ENCODE measurements at regions not wholly inside any gene's neighbourhood (a gene's known extent, or its start where the extent isn't known, plus 50 kb on each side); places are given as distances from the start of the nearest gene placed in this dataset.

DNA sequence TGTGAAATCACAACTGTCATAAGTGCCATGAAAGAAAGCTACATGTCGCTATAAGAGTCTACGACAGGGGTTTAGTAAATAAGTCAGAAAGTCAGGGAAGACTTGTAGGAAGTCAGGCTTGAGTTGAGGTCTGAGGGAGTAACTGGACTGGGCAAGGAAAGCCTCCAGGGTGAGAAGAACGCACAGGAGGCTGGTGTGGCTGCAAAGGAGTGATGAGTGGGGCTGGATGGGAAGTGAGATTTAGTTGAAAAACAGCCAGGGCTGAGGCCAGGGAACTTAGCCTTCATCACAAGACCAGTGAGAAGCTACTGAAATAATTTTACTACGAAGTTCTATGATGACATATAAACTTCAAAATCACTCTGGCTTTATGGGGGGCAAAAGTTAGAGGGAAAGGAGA lies 763.7 kb upstream of the PHF14 start:
- DNase-seq: no peak

DNA sequence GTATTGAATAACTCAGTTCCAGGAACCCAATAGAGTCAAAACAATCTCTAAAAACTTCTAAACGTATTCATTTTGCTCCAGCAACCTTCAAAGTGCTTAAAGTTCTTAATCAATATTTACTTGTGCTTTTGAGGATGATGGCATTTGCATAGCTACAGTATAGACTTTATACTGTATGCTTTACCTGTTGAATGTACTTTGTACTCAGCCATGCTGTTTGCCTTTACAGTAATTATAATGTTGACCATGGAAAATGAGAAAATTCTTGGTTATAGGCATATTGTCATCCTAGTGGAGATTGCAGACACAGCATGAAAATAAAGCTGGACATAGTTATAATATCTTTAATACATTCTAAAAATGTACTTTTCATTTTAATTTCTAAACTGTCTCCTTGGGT lies 762.7 kb upstream of the PHF14 start:
- DNase-seq: no peak

DNA sequence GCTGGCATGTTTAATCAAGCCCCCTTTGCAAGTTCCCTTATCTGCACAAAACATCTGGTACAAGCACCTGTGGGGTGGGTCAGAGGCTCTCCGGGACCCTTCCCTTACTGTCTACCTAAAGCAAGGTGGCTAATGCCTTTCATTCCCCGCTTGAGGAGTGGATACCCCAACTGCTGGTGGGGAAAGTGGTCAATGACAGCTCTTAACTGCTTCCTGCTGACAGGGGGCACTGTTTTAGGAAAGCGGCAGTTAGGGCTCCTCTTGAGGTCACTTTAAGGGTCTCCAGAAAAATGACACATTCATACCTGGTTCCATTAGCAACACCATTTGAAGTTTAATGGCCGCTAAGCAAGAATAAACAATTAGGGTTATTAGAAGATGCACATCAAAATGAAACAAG lies 761.8 kb upstream of the PHF14 start:
- no peak for DNase-seq

DNA sequence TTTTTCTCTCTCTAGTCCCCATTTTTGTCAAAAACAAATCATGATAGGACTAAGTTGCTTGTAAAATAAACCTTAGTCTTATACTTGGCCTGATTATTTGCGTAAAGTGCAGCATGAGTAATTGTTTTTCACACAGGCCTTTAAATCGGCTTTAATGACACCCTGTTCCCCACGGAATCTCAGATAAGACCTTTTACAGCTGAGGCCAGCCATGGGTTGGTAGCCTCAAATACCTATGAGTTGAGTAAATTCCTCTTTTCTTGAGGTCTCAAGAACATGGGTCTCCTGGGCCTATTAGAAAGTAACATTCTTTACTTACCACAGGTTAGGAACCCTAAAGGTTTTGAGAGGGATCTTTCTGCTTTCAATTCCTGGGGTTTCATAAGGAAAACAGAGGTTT lies 761.0 kb upstream of the PHF14 start:
- DNase-seq: no peak

DNA sequence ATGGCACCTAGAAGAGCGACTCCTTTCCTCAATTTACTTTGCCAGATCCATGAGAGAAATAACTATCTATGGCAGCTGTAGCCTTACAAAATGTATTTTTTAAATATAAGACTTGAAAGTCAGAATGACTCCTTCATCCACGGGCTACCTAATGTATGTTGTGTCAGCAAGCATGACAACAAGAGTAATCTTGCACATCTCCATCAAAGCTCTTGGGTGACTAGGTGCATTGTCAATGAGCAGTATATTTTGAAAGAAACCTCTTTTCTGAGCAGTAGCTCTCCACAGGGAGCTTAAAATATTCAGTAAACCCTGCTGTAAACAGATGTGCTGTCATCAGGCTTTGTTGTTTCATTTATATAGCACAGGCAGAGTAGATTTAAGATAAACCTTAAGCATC lies 757.2 kb upstream of the PHF14 start:
- no peak for DNase-seq

DNA sequence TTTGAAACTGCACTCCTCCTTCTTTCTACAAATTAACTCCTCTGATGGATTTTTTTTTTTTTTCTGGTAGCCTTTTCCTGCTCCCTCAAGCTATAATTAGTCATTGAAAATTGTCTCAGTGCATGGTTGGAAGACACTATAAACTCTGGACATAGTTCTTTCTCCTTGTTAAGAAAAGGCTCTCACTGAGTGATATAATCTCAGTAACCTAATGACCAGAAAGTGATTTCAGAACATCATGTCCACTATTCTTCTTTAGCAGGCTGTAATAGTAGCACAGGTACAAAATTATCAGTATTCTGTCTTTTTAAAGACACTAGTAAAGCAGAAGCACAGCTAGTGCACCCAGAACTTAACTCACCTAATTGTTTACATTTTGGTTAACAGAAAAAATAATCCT lies 752.6 kb upstream of the PHF14 start:
- DNase-seq: no peak

DNA sequence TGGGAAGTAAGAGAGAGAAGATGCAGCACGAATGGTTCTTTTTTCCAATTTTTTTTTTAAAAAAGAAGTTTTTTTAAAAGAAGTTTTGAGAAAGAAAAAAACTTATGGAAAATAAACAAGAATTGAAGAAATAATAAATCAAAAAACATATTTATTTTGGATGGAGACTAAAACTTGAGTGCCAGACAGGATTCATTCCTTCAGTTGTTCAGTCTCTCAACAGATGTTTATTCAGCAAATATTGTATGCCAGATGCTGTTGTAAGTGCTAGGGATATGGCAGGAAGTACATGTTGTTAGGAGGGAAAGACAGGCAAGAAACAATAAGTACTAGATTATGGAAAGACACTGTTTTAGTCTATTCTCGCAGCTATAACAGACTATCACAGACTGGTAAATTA lies 750.7 kb upstream of the PHF14 start:
- DNase-seq: no peak

DNA sequence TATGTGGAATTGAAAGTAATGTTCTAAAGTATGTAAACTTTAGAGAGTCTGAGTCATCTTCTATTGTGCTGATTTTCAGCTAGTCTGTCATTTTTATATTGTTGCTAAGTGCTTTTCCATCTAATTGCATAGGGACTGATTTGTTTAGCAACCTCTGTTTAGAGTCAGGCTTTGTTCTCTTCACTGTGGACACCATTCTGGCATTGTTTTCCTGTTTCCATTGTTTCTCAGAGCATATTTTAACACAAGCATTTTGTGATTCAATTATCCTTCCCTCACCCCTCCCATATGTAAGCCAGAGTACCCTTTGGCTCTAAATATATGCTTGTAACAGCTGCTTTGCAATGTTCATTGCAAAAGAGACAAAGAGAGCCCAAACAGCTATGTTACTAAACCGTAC lies 748.4 kb upstream of the PHF14 start:
- DNase-seq: no peak

DNA sequence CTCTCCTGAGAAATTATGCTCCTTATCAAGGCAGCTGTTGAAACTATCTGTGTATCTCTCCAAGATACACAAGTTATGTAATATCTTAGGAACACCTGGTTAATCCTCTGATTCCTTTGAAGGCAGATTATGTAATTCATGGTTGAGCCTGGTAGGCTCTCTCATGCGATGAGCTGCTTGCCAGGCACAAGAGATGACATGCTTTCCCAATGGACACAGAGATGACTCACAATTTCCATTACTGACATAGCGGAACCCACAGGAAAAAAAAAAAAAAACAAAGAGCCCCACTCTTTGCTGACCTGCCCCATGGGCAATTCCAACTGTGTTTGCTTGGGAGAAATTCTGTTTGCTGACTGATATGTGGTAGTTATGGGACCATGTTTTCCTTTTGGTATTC lies 736.4 kb upstream of the PHF14 start:
- DNase-seq: no peak

DNA sequence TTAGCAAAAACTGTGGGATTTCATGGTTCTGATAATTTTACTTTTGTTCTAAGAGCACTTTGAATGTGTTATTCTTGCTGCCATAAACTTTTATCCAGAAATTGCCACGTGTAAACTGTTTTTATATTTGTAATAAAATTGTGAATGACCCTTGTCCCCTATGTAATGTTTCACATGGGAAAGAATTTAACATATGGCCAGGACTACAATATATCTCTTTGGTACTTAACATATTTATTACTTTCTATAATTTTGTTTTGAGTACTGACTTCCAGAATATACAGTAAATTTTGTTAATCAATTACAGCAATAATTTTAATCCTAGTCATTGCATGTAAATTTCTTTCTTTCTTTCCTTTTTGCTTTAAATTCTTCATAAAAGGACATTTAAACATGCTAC lies 735.0 kb upstream of the PHF14 start:
- DNase-seq: no peak

DNA sequence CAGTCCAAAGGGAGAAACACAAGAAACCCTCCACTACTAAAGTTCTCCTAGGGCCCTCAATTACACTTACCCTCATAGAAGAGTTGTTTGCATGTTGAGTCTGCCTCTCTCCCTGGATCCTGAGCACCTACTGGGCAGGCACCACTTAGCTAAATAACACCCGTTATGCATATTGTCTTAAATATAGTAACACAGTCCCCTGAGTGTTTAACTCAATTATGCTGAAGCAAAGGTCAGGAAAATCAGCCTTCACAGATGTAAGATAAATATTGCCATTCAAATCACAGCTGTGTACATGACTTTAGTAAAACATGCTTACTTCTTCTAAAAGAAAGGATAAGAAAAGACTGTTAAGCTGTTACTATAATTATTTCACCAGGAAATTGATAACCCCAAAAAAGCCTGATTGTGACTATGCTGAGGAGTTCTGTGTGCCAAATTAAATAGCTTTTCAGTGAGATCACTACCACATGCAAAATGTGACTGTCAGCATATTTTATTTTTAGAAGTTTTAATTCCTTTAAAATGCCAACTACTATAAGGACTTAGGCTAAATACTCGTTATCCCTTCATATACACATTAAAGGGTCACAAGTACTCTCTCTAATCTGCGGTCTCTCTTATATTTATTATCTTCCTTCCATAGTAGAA lies 733.9 kb upstream of the PHF14 start:
- DNase-seq: peak; percentile 43

DNA sequence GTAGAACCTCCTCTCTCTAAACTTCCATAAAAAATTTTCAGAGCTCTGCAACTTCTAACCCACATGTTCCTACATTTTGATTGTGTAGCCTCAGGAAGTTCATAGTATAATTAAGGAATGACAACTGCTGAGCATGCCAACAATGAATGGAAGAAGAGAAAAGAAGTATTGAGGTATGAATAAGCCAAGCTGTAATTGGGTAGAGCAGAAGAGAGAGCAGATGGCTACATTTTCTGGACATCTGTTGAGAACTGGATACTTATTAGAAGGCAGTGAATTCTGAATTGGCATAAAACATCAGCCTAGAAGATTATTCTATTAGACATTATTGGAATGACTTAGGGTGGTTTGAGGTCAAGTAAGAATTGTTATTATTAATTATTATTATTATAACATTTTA lies 728.3 kb upstream of the PHF14 start:
- DNase-seq: no peak

DNA sequence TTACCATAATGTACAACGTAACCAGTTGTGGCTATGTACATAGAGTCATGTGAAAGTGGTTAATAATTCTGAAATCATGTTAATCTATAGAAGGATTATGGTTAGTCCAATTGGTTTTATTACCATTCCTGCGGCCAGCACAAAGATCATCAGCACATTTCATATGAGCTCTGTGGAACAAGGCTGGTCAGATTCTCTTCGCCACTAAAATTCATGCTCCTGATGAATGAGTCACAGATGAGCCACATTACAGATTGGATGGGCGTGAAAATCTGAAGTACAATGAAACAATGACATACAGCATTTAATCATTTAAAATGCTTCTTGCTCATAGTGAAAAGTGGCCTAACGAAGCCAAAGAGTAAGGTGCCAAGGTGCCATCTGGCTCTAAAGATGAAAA lies 716.2 kb upstream of the PHF14 start:
- no peak for DNase-seq

DNA sequence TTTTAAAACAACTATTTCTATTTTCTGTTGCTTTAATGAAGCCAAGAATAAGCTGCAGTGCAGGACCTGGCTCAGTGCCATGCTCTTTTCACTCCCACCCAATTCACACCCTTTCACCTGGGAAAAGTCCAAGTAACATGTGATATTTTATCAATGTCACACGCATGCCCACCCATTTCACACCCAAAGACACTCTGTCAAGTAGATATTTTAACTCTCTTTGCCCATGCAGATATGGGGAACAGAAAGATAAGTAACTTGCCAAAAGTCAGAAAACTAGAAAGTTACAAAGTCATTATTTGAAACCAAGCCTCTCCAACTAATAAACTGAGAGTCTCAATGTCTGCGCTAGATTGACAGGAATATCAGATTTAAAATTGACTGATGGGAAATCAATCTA lies 706.7 kb upstream of the PHF14 start:
- no peak for DNase-seq

DNA sequence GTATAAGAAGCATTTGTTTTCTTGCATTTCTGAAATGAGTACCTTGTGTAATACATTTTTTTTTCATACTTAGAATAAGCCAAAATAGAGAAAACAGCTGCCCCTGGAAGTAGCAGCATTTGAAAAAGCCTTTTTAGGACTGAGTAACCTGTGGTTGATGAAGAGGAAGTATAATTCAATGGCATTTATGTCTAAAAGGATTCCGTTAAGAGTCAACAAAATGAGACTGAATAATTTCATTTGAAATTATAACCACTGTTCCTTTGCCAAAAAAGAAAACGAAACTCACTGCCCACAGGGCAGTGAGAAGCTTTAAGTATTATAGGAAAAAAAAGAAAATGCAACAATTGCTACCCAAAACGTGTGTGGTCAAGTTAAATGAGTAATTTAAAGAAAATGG lies 705.6 kb upstream of the PHF14 start:
- DNase-seq: no peak

DNA sequence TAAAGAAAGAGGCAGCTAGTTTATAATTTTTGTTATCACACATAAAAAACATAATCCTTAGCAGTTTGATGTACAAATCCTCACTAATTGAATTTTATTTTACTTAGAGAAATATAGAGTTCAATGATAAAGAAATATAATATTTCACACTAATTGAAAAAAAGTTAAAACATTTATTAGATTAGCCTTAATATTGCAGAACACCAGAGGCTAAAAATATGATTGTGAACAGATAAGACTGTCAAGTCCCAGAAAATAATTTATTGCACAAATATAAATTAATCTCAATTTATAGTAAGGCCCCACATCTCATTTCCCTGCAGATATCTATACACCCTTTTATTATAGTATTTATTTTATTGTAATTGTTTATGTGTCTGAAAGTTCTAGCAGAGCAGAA lies 690.8 kb upstream of the PHF14 start:
- no peak for DNase-seq

DNA sequence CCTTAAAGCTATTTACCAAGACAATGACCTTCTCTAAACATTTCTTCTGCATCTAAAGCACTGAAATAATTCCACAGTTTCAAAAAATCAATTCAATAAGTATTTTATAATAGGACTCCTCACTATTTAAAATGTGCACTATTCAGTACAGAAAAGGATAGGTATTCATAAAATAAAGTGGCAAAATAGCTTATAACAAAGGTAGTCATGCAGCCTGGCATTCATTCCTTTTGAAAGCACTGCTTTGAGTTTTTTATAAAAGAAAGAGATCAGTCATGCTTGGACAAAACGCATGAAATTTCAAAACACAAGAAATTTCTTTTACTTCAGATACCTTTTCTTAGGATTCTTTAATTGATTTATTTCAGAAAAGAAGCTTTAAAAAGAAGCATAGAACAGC lies 689.7 kb upstream of the PHF14 start:
- DNase-seq: no peak

DNA sequence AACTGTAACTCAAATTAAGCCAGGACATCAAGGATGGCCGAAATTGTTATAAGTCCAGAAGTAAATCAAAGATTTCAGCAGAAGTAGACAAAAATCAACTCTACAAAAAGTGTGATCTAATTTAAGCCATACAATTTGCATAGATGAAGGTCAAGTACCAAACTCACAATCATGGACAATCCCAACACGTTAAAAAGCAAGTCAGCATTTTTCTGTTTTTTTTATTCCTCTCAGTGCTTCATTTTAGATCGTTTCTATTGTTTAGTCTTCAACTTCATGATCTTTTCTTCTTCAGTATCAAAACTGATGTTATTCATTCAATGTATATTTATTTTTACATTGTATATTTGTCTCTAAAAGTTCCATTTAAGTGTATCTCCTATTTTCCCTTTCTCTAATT lies 674.3 kb upstream of the PHF14 start:
- DNase-seq: no peak

DNA sequence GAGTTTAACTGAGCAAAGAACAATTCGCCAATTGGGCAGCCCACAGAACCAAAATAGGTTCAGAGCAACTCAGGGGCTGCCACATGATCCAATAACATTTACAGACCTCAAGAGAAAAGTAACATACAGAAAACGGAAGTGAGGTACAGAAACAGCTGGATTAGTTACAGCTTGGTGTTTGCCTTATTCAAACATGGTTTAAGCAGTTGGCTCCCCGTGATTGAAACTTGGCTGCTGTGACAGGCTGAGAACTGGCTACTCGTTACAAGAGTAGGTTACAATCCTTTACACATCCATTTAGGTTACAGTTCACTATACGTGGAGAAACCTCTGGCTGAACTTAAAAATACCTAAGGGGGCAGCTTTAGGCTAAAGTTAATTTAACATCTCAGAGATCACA lies 673.1 kb upstream of the PHF14 start:
- DNase-seq: no peak

DNA sequence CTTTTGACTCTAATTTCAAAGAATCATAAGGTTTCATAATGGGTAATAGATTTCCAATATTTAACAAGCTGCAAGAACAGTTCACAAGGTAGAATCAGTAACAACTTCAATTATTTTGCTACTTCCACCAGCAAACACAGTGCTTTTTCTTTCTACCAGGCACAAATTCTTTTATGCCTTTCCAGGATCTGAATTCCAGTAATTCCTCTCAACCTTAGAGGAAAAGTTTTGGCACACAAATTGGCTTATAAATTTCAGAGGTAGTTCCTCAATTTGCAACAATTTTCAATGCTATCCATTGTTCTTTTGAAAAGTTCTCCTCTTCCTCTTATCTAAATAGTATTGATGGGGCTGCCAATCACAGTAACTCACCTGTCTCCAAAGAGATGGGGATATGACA lies 665.4 kb upstream of the PHF14 start:
- DNase-seq: no peak

DNA sequence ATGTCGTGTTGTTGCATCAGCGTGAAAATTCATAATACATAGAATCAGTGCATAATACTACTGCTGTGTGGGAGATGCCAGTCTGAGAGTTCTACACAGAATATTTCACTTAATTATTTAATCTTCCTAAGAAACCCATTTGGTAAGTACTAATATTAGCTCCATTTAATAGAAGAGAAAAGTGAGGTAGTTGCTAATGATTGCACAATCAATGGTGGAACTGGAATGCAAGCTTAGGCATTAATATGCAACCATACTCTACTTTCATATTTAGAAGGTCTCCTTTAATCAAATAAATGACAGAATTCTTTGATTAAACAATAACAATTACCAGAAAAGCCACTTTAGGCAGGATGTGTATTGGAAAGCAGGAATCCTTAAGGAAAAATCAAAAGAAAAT lies 660.7 kb upstream of the PHF14 start:
- DNase-seq: no peak

DNA sequence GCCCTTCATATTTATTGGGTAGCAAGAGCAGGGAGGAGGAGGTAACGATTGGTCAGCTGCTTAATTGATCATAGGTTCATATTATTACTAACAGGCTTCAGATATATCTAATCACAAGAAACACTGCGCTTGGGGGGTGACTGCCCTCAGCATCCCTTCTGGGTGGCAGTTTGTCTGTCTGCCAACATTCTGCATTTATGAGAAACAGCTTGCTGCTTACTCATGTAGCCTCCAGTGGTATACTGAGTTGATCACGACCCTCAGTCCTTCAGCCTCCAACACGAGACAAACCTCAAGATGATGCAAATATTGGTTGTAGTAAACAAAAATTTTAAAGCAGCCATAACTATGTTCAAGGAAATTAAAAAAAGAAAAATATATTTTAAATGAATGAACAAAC lies 657.8 kb upstream of the PHF14 start:
- DNase-seq: no peak

DNA sequence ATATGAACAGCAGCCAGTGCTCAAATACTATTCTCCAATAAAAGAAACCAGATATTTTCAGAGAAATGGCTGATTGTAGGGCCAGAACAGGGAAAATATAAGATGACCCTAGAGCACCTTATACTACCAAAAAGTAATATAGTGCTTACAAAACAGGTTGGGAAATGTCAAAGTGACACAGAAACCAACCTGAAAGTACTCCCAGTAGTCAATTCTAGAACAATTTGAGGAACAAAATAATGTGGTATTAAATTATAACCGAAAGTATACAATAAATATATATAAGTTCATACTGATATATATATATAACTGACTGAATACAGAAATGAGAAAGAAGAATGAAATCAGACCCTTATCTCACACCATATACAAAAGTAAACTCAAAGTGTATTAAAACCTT lies 657.2 kb upstream of the PHF14 start:
- no peak for DNase-seq

DNA sequence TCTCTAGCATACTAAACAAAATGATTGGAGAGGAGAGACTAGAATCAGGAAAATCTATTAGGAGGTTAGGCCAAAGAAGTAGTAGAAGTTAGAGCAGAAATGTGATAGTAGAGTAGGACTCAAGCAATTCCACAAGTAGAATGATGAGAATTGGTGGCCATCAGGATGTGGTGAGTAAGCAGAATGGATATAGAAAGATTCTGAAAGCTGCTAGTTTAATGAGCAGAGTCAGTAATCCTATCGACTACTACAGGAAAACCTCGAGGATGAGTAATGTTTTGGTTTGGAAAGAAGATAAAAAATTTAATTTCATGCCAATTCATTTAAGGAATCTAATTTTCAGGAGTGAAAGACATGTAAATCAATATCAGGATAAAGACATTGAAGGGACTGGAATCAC lies 648.3 kb upstream of the PHF14 start:
- DNase-seq: no peak

DNA sequence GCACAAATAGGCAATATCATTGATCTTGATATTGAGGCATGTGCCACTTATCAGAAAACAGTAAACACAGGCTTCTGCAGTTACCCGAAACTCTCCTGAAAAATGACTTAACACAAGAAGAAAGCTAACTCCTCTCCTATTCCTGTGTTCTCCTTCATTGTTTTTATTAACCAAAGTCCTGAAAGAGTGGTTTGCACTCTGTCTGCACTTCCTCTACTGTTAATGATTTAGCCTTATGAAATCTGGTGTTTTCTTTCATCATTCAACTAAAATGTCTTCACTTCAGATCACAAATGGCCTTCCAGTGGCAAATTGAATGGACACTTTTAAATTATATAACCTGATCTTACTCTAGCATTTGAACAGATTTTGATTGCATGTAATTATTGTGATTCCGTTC lies 630.6 kb upstream of the PHF14 start:
- no peak for DNase-seq

DNA sequence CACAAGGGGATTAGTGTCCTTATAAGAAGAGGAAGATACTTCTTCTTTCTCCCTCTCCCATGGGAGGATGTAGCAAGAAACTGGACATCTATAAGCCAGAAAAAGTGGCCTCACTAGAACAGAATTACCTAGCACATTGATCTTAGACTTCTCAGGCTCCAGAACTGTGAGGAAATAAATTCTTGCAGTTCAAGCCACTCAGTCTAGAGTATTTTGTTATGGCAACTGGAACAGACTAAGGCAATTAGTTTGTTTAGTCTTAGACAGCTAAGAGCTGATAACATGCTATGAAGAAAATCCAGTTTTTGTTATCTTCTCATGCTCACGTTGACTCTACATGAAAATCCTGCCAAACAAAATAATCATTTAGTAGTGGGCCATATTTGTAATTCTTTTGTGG lies 627.6 kb upstream of the PHF14 start:
- DNase-seq: no peak
